Calu3 (cell line): ENCODE measurements at regions not wholly inside any gene's neighbourhood (a gene's known extent, or its start where the extent isn't known, plus 50 kb on each side); places are given as distances from the start of the nearest gene placed in this dataset.

Experiments
- BruUV-seq: library from RNA; stranded (reverse); fragments of 400-500 nt; replicated peaks from 2 replicates; lab custom pipeline; 2021; lab: Mats Ljungman, UMichigan
- CTCF ChIA-PET: fragments of 300-600 bp; sonication (Branson Sonifier 250); formaldehyde crosslinking; loops from one replicate; lab custom pipeline; 2022; ENCODE audit warnings: antibody characterized with exemption; lab: Charles Lee
- DNase-seq: peaks from one replicate; pipeline ENCODE4 v3.0.0; 2022
- H3K27ac Mint-ChIP-seq: one replicate; pipeline ENCODE4 v1.8.0; 2022; ENCODE audit warnings: mixed read lengths; ENCODE audit not compliant: unreplicated experiment
- H3K27me3 Mint-ChIP-seq: one replicate; pipeline ENCODE4 v1.8.0; 2022; ENCODE audit warnings: mixed read lengths; ENCODE audit not compliant: unreplicated experiment
- H3K36me3 Mint-ChIP-seq: one replicate; pipeline ENCODE4 v1.8.0; 2022; ENCODE audit warnings: mild to moderate bottlenecking, moderate library complexity, mixed read lengths; ENCODE audit not compliant: insufficient read depth, unreplicated experiment
- H3K4me1 Mint-ChIP-seq: one replicate; pipeline ENCODE4 v1.8.0; 2022; ENCODE audit warnings: mild to moderate bottlenecking, low read depth, mixed read lengths; ENCODE audit not compliant: unreplicated experiment
- H3K4me3 Mint-ChIP-seq: one replicate; pipeline ENCODE4 v1.8.0; 2022; ENCODE audit warnings: mild to moderate bottlenecking, low read depth, moderate library complexity, mixed read lengths; ENCODE audit not compliant: unreplicated experiment
- H3K9me3 Mint-ChIP-seq: one replicate; pipeline ENCODE4 v1.8.0; 2022; ENCODE audit warnings: low read depth, mixed read lengths; ENCODE audit not compliant: unreplicated experiment
- CTCF ChIP-seq: fragments of 200-600 bp; IDR thresholded peaks from one replicate; pipeline ENCODE4 v1.8.0; 2022; ENCODE audit warnings: antibody characterized with exemption; ENCODE audit not compliant: unreplicated experiment
- intact Hi-C: fragments of 100-400 bp; cut with micrococcal nuclease; formaldehyde crosslinking; loops from one replicate; pipeline ENCODE4 v1.10.0; 2022; ENCODE audit not compliant: unreplicated experiment

- no TSS peak for BruUV-seq
- CTCF ChIA-PET, result no interaction called here
- no peak for TF ChIP-seq CTCF
- intact Hi-C loops, result no loop called here
- Mint-ChIP-seq H3K27ac (no peak overlapping the region), H3K4me3 (no peak overlapping the region), H3K27me3 (no peaks in the 10 kb centered on the region), H3K36me3 (no peaks in the 10 kb centered on the region), H3K4me1 (peaks cover 11% of the 10 kb centered on the region), H3K9me3 (peaks cover 8% of the 10 kb centered on the region)
- DNase-seq, result no peak
Measured at GRCh38 chr6:102488729-102489128, 1095.2 kb downstream of the GRIK2 start.

- no peaks in the 10 kb centered on the region for H3K27me3 Mint-ChIP-seq
- no peak overlapping the region for H3K4me3 Mint-ChIP-seq
- peaks cover 11% of the 10 kb centered on the region for H3K4me1 Mint-ChIP-seq
- intact Hi-C loops, result no loop called here
- CTCF ChIA-PET, result no interaction called here
- TF ChIP-seq CTCF, result no peak
- BruUV-seq, result no TSS peak
- H3K9me3 Mint-ChIP-seq, result peaks cover 4% of the 10 kb centered on the region
- no peaks in the 10 kb centered on the region for H3K36me3 Mint-ChIP-seq
- H3K27ac Mint-ChIP-seq, result no peak overlapping the region
- no peak for DNase-seq
Measured at GRCh38 chr6:102485480-102485879, 1092.0 kb downstream of the GRIK2 start.

- H3K9me3 Mint-ChIP-seq, result no peaks in the 10 kb centered on the region
- no peak overlapping the region for H3K27ac Mint-ChIP-seq
- H3K27me3 Mint-ChIP-seq, result no peaks in the 10 kb centered on the region
- no peak overlapping the region for H3K4me3 Mint-ChIP-seq
- intact Hi-C loops, result no loop called here
- BruUV-seq, result no TSS peak
- DNase-seq, result no peak
- CTCF ChIA-PET, result no interaction called here
- no peaks in the 10 kb centered on the region for H3K36me3 Mint-ChIP-seq
- H3K4me1 Mint-ChIP-seq, result no peaks in the 10 kb centered on the region
- TF ChIP-seq CTCF, result no peak
Measured at GRCh38 chr6:102474041-102474807, 1080.7 kb downstream of the GRIK2 start.

- H3K9me3 Mint-ChIP-seq, result no peaks in the 10 kb centered on the region
- no peaks in the 10 kb centered on the region for H3K27me3 Mint-ChIP-seq
- CTCF ChIA-PET, result no interaction called here
- no peaks in the 10 kb centered on the region for H3K4me1 Mint-ChIP-seq
- TF ChIP-seq CTCF, result no peak
- no peak overlapping the region for H3K4me3 Mint-ChIP-seq
- intact Hi-C loops, result no loop called here
- no TSS peak for BruUV-seq
- DNase-seq, result no peak
- no peak overlapping the region for H3K27ac Mint-ChIP-seq
- H3K36me3 Mint-ChIP-seq, result no peaks in the 10 kb centered on the region
Measured at GRCh38 chr6:102458990-102459389, 1065.5 kb downstream of the GRIK2 start.
